ENCODE measurements at regions not wholly inside any gene's neighbourhood (a gene's known extent, or its start where the extent isn't known, plus 50 kb on each side); places are given as distances from the start of the nearest gene placed in this dataset.

DNA sequence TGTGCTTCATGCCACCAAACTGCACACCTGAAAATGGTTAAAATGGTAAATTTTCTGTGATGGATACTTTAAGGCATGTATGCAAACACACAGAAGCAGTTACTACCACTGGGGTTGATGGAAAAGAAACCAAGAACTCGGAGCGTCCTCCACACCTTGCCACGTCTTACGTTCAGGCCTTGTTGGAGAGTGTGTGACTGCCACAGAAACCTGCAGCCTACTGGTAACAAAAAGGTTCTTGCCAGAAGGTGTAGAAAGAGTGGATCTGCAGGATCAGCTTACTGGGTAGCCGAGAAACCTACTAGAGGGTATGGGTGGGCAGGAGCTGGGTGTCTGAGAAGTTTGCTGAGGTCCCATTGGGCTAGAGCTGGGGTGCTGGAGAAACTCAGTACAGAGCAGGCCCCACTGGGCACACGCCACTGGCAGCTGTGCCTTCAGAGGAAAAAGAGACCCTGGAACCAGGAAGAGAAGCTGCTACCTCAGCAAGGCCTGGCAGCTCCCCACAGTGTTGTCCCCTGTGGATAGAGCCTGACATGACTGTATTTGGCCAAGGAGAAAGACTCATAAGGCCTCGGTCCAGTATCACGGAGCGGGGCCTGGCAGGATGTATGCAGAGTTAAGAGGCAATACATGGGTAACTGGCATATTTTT is 204.6 kb downstream of the SEC14L1 start:
- TF ChIP-seq, protein P1, sequence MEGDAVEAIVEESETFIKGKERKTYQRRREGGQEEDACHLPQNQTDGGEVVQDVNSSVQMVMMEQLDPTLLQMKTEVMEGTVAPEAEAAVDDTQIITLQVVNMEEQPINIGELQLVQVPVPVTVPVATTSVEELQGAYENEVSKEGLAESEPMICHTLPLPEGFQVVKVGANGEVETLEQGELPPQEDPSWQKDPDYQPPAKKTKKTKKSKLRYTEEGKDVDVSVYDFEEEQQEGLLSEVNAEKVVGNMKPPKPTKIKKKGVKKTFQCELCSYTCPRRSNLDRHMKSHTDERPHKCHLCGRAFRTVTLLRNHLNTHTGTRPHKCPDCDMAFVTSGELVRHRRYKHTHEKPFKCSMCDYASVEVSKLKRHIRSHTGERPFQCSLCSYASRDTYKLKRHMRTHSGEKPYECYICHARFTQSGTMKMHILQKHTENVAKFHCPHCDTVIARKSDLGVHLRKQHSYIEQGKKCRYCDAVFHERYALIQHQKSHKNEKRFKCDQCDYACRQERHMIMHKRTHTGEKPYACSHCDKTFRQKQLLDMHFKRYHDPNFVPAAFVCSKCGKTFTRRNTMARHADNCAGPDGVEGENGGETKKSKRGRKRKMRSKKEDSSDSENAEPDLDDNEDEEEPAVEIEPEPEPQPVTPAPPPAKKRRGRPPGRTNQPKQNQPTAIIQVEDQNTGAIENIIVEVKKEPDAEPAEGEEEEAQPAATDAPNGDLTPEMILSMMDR (IDR thresholded peaks at IDR 0.05): no peak
- TF ChIP-seq POLR2A (IDR thresholded peaks at IDR 0.05): no peak
